A172 (cell line): ENCODE measurements at regions not wholly inside any gene's neighbourhood (a gene's known extent, or its start where the extent isn't known, plus 50 kb on each side); places are given as distances from the start of the nearest gene placed in this dataset.

Experiments
- DNase-seq: peaks from one replicate; pipeline ENCODE4 v3.0.0-alpha.2; 2015; ENCODE audit warnings: low spot score

GRCh38 chr14:56918849-56919574 is 108.7 kb upstream of the OTX2 start:
- no peak for DNase-seq

DNA sequence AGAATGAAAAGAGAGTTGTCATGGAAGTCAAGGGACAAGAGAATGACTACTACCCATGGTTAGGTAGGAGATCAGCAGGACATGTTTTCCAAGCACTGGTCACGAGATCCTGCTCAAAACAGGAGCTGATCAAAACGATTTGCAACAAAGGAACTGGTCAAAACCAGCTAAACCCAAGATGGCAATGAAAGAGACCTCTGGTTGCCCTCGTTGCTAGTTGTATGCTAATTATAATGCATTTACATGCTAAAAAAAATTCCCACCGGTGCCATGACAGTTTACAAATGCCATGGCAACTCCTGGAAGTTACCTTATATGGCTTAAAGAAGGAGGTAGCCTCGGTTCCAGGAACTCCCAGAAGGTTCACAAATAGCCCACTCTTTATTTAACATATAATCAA is 95.0 kb upstream of the OTX2 start:
- no peak for DNase-seq

DNA sequence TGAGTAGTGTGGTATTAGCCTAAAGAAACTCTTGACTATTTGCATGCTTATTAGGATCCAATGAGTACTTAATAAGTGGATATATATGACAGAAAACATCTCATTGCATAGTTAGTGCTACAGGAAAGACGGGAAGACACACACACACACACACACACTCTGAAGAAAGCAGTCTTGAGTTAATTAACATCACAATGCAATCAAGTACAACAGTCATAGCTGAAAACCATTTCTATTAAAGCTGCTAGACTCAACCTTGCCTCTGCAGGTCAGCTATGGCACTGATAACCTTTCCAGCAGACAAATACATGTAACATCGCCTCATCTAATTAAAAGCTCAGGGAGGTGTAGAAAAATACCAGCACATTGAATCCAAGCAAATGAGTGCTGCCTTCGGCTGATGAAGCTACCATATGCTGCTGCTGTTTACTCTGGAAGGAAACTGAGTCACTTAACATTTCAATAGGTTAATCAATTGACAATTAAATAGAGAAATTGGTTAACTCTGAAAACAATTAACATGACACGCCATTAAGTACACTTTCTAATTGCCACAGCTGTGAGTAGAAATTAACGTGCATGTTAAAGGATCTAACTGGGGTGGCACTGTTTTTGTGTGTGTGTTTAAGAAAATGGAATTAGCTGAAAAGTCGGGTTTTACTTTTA is 93.2 kb upstream of the OTX2 start:
- no peak for DNase-seq

DNA sequence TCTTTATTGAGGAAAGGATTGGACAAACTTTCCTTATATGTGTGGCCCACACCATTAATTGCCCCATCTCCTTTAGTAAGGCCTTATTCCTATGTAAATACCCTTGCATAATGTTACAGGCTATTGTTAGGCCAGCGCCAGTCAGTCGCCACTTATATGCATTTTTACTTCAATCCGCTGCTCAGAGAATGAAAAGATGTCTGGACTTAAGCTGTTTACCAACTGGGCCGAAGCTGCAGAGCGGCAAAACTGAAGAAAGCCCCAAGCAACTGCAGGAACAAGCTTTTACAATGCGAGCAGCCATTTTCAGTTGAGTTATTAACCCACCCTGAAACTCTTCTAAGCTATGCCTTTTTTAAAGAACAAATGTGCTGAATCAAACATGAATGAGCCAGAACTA is 92.1 kb upstream of the OTX2 start:
- no peak for DNase-seq

DNA sequence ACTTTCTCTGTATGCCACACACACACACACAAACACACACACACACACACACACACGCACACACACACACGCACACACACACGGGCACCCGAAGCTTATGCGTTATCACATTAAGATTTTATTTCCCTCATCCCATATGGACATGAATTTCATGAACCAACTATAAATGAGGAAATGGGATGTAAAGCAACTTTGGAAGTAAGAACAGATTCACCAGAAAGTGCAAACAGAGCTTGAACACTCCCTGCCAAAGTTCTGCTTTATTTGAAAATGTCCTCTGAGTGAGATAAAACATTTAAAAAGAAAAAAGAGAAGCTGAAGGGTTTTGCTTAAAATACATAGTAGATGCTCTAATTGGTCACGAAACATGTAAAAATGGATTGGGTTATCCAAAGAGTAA is 90.4 kb upstream of the OTX2 start:
- no peak for DNase-seq

GRCh38 chr14:56899829-56900228 is 89.5 kb upstream of the OTX2 start:
- no peak for DNase-seq

DNA sequence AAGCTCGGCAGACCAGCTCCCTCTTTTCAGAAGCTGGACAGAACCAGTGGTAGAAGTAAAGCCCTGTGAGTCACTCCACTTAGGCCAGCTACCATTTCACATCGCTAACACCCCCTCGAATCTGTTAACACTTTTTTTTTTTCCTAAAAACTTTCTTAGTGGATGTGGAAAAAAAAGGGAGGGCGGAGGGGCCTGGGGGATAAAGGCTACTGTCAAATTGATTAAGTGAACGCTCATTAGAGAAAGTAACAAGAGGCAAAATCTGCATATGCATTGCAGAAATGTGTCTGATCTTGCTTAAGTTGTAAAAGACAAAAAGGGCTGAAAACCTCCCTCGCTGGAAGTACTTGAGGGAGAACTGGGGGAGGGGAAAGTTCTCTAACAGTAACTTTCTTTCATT is 86.6 kb upstream of the OTX2 start:
- no peak for DNase-seq

DNA sequence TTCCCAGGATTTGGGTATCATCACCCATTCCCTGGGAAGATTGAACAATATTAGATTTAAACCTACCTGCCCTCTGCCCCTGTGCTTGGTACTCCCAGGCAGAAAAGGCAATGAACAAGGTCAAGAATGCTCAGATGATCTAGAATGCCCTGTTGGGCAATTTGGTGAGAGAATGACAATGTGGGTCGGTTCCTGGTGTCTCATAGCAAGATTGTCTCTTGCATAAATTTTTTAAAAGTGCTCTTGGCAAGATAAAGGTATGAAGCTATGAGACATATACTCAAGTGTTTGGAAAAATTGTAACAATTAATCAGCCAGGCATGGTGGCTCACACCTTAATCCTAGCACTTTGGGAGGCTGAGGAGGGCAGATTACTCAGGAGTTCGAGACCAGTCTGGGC is 86.0 kb upstream of the OTX2 start:
- no peak for DNase-seq

DNA sequence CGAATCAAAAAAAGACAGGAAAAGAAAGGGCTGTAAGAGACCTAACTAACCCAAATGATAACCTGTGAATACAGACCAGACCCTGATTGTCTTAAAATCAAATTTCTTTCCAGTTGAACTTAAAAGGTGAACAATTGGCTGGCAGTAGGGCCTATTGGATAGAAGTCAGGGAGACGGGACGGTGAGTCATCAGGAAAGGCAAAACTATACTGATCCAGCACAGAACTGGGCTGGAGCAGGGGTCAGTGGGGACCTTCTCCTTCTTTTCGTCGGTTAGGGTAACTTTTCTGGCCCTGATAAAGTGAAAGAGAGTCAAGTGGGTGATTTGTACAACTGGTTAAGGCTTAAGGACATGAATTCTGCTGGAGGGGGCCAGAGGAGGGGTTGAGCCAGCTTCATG is 84.9 kb upstream of the OTX2 start:
- no peak for DNase-seq

DNA sequence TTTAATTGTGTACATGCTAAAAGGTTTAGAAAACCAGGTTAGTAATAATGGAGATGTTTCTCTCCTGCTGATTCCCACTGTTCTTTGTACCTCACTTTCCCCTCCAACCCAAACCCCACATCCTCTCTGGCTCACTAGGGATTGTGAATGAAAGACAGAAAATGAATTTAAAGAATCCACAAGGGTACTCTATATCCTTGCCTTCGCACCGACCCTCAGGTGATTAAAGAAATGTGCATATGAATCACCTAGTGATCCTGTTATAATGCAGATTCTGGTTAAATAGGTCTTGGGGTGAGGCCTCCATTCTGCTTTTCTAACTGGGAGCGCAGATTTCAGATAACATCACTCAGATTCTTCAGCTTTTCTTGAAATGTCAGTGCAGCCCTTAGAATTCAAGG is 84.3 kb upstream of the OTX2 start:
- DNase-seq = no peak

GRCh38 chr14:56892959-56893358 is 82.7 kb upstream of the OTX2 start:
- DNase-seq = no peak

- no peak for DNase-seq
Observed at GRCh38 chr14:56891226-56891625, 80.9 kb upstream of the OTX2 start.

GRCh38 chr14:56889705-56890104 is 79.4 kb upstream of the OTX2 start:
- DNase-seq = no peak

DNA sequence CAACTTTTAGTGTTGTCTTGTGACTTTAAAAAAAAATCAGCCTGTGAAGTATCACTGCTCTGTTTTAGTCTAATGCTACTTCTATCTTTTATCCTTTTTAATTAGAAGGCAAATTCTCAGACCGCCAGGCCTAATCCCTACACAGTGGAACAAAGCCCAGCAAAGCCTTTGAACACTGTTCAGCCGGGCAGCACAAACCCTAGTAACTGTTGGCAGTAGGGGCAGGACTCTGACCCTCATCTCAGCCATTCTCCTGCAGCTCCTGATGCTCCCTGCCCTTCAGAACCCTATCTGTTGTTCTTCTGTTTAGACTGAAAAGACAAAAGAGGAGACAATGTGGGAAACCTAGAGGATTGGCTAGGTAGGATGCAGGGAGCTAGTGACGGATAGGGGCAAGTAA is 78.0 kb upstream of the OTX2 start:
- no peak for DNase-seq

GRCh38 chr14:56887216-56887615 is 76.9 kb upstream of the OTX2 start:
- no peak for DNase-seq

GRCh38 chr14:56886471-56887062 is 76.3 kb upstream of the OTX2 start:
- no peak for DNase-seq

GRCh38 chr14:56885825-56886224 is 75.5 kb upstream of the OTX2 start:
- DNase-seq = no peak

DNA sequence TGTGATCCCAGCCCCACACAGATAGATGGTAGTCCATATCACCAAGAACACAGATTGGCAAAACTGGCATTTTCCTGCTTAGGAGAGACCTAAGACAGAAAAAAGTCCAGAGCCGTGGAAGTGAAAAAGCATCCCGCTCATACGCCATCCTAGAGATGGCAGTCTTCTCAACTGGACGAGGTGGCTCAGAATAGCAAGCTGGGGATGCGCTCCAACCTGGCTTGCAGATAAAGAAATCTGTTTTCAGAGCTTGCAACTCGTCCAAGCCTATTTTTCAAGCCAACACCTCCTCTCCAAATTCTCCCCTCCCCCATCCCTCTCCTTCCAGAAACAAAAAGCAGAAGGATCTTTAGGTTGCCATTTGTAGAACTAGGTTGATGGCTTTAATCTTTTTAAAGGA is 74.3 kb upstream of the OTX2 start:
- no peak for DNase-seq

GRCh38 chr14:56881181-56881580 is 70.9 kb upstream of the OTX2 start:
- DNase-seq = no peak

DNA sequence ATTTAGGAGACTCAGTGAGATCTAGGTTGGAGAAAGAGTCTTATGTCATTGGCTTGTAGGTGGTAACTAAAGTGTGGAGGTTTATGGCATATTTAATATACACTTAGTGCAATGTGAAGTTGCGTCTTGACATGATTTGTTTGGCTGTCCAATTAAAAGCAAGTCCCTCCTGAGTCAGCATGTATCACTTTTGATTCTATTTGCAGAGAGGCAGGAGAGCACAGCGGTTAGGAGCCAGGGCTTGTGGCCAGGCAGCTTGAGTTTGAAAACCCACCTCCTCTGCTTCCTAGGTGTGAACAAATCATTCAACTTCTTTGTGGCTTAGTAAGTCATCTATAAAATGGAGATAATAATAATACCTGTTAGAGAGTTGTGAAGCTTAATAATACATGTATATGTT is 68.5 kb upstream of the OTX2 start:
- no peak for DNase-seq

GRCh38 chr14:56875104-56875675 is 64.9 kb upstream of the OTX2 start:
- no peak for DNase-seq

DNA sequence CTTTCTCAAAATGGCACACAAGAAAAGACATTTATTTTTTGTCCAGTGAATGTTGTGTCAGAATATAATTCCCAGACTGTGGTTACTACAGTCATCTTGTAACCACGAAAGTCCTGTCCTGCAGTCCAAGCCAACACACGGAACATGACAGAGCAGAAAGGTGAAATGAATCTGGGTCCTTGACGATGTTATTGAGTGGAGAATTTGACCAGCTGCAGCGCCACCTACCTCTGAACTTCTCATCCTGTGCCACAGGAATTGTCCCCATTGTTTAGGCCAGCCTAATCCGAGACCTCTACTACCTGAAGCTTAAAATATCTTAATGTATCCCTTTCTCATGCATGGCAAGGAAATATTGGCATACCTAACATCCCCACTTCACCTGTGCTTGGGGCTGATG is 64.1 kb upstream of the OTX2 start:
- DNase-seq = peak; percentile 1

DNA sequence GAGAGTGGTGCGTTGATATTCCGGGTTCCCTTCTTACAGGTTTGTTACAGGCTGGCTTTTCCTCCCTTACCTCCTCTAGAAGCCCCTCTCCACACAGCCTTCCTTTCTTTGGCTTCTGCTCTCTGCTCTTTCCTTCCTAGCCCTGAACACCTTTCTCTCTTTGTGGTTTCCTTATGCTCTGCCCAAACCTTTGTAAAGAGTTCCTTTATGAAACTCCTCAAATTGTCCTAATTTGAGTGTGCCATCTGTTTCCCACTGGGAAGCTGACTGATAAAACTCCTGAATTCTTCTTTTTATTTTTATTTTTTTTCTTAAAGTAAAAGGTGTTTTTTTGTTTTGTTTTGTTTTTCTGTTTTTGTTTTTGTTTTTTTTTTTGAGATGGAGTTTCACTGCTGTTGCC is 60.1 kb upstream of the OTX2 start:
- no peak for DNase-seq
